BJ (cell line): ENCODE measurements at regions not wholly inside any gene's neighbourhood (a gene's known extent, or its start where the extent isn't known, plus 50 kb on each side); places are given as distances from the start of the nearest gene placed in this dataset.

Experiments
- CTCF ChIA-PET: fragments of 350-600 bp; formaldehyde crosslinking; extraction: SDS; loops from one replicate; lab custom pipeline; 2021; ENCODE audit warnings: antibody characterized with exemption, inconsistent platforms; lab: Yijun Ruan, JAX
- POLR2A ChIA-PET: fragments of 300-600 bp; sonication (Branson Sonifier 250); formaldehyde crosslinking; extraction: SDS; loops from one replicate; lab custom pipeline; 2021; ENCODE audit warnings: antibody characterized with exemption; lab: Charles Lee
- DNase-seq: peaks from one replicate; pipeline ENCODE4 v3.0.0-alpha.2; 2011; ENCODE audit warnings: low read depth
- H3K27me3 ChIP-seq: 2 replicates; pipeline ENCODE4 v1.6.0; 2011; ENCODE audit warnings: low read length; ENCODE audit not compliant: control insufficient read depth, insufficient read depth
- H3K36me3 ChIP-seq: 2 replicates; pipeline ENCODE4 v1.5.1; 2011; ENCODE audit warnings: low read length; ENCODE audit not compliant: control insufficient read depth, insufficient read depth
- H3K4me3 ChIP-seq: 2 replicates; pipeline ENCODE4 v1.5.1; 2011; ENCODE audit warnings: low read depth, mild to moderate bottlenecking, control low read depth, low read length
- CTCF ChIP-seq: IDR thresholded peaks from 2 replicates; pipeline ENCODE4 v1.5.1; 2011; ENCODE audit warnings: low read depth, mild to moderate bottlenecking, control low read depth, inconsistent platforms, low read length, moderate library complexity; ENCODE audit not compliant: insufficient read depth

- no peak overlapping the region for H3K4me3 ChIP-seq
Observed at GRCh38 chr11:128394431-128395089, 192.8 kb downstream of the ETS1 start.

GRCh38 chr11:128392259-128392658 is 195.1 kb downstream of the ETS1 start:
- POLR2A ChIA-PET, result no interaction called here

More at GRCh38 chr11:128394431-128395089, 192.8 kb downstream of the ETS1 start:
- no peak for TF ChIP-seq CTCF
- ChIA-PET CTCF (interaction anchor here (0.6 to 1.1 kb wide), 2 partner anchors 45 to 104 kb away, joined by 3 read pairs; no protein-coding TSS in a partner anchor), POLR2A (no interaction called here)
- no peak for DNase-seq
- Histone ChIP-seq H3K27me3 (no peaks in the 10 kb centered on the region), H3K36me3 (no peaks in the 10 kb centered on the region)

DNA sequence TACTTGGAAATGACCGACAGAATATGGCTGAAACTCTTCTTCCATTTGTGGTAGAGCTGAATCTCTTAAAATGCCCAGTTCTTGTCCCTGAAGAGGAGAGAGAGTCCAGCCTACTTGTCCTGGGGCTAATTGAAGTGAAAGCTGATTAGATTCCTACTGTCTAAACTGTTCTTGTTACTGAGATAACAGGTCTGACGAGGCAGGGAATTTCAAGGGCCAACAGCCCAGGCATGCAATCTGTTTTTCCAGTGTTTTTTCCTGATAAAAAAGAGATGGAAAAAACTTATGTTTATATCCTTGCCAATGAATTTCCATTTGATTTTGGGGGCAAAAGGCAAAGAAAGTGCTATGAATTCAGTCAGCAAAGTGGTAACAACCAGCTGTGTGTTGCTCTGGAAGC is 195.5 kb downstream of the ETS1 start:
- Histone ChIP-seq H3K36me3 (no peaks in the 10 kb centered on the region), H3K4me3 (no peak overlapping the region), H3K27me3 (no peaks in the 10 kb centered on the region; the same call in 1 of the 2 replicates)
- ChIA-PET POLR2A (no interaction called here), CTCF (interaction anchor here (1.0 kb wide), 1 partner anchor 15 kb away, joined by 6 read pairs; no protein-coding TSS in a partner anchor)
- no peak for DNase-seq
- no peak for TF ChIP-seq CTCF

More at GRCh38 chr11:128392259-128392658, 195.1 kb downstream of the ETS1 start:
- CTCF ChIA-PET, result interaction anchor here (1.0 kb wide), 1 partner anchor 16 kb away, joined by 6 read pairs; no protein-coding TSS in a partner anchor
- TF ChIP-seq CTCF, result no peak
- Histone ChIP-seq H3K36me3 (no peaks in the 10 kb centered on the region), H3K4me3 (no peak overlapping the region), H3K27me3 (no peaks in the 10 kb centered on the region; the same call in 1 of the 2 replicates)
- no peak for DNase-seq

DNA sequence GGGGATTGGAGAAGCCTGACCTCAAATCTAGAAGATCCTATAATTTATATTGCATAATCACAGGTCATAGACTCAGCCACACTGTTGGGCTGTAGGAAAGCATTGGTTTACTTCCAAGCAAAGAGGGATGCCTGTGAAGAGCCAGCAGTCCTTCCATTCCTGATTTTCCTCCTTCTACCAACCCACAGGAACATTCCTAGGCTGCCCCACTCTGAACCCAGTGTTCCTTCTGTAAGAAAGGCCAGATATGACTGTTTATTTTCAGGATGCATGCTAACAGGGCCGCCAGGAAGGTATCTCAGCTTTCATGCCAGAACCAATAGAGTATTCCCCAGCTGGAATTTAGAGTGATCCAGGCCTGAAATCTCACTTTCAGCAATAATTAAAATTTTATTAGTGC is 197.1 kb downstream of the ETS1 start:
- CTCF ChIA-PET, result interaction anchor here (1.1 kb wide), 1 partner anchor 11 kb away, joined by 3 read pairs; no protein-coding TSS in a partner anchor
- POLR2A ChIA-PET, result no interaction called here
- Histone ChIP-seq H3K4me3 (no peak overlapping the region), H3K27me3 (no peaks in the 10 kb centered on the region; the same call in 1 of the 2 replicates), H3K36me3 (no peaks in the 10 kb centered on the region)
- no peak for TF ChIP-seq CTCF
- DNase-seq, result no peak

DNA sequence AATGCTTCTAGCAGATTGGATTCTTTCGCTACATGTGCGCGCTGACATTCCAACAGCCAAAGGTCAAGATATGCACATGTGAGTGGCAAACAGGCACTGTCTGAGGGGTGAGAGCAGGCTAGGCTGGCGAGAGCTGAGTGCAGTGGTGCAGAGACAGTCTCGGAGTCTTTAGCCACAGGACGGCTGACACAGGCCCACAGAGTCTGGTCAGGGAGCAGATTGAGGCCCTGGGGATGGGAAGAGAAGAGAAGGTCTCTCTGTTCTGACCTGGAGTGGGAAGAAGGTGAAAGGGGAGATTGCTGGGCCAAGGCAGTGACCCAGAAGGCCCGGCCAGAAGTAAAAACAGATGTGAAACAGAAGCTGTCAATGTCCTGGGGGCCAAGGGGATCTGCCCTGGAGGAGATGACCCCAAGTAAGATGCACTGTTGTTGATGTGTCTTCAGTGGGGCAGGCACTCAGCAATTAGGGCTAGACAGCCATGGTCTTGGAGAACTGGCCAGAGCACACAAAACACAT is 197.8 kb downstream of the ETS1 start:
- Histone ChIP-seq H3K27me3 (no peaks in the 10 kb centered on the region; the same call in 1 of the 2 replicates), H3K4me3 (no peak overlapping the region), H3K36me3 (no peaks in the 10 kb centered on the region)
- CTCF ChIA-PET, result no interaction called here
- DNase-seq, result no peak
- POLR2A ChIA-PET, result no interaction called here
- TF ChIP-seq CTCF, result no peak
